ENCODE measurements at regions not wholly inside any gene's neighbourhood (a gene's known extent, or its start where the extent isn't known, plus 50 kb on each side); places are given as distances from the start of the nearest gene placed in this dataset.

GRCh38 chr9:87213948-87214347 is 266.6 kb upstream of the GAS1 start:
- H3K27me3 ChIP-seq (ENCODE audit: control insufficient read depth in 1 of 2, insufficient read depth in 2 of 2, low read length in 2 of 2), result no peaks in the 10 kb centered on the region
- H3K4me1 ChIP-seq (ENCODE audit: control insufficient read depth in 2 of 2, insufficient read depth in 2 of 2, low read length in 1 of 2), result no peaks in the 10 kb centered on the region
- WGBS, 2 donors, result 84 to 89% methylated on average over 4 of the region's 4 CpGs
- no peak overlapping the region for H3K4me3 ChIP-seq (ENCODE audit: low read depth in 1 of 2, low read length in 2 of 2)
- H3K36me3 ChIP-seq (ENCODE audit: control insufficient read depth in 2 of 2, insufficient read depth in 2 of 2, low read length in 1 of 2), result no peaks in the 10 kb centered on the region
- H3K27ac ChIP-seq (ENCODE audit: low read depth in 2 of 2, low read length in 1 of 2), result no peak overlapping the region
- H3K9me3 ChIP-seq (ENCODE audit: control insufficient read depth in 2 of 2, insufficient read depth in 1 of 2, low read depth in 1 of 2, low read length in 1 of 2), result no peaks in the 10 kb centered on the region

DNA sequence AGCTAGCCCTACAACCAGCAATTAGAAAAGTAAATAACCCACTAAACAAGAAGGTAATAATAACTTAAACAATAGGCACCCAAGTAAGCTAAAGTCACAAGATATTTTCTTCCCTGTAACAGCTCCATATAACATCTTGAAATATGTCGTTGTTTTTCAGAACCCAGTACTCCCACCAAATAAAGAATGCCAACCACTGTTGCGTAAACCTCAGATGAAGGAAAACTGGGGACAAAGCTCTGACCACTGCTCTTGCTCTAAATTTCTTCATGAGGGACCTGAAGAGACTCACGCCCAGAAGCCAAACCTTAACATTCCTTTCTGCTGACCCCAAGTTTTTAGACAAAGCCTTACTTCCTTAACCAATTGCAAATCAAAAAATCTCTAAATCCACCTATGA is 267.7 kb upstream of the GAS1 start:
- H3K27ac ChIP-seq (ENCODE audit: low read depth in 2 of 2, low read length in 1 of 2), result no peak overlapping the region
- no peaks in the 10 kb centered on the region for H3K9me3 ChIP-seq (ENCODE audit: control insufficient read depth in 2 of 2, insufficient read depth in 1 of 2, low read depth in 1 of 2, low read length in 1 of 2)
- WGBS, 2 donors, result 93% methylated on average over 3 of the region's 3 CpGs
- H3K36me3 ChIP-seq (ENCODE audit: control insufficient read depth in 2 of 2, insufficient read depth in 2 of 2, low read length in 1 of 2), result no peaks in the 10 kb centered on the region
- no peaks in the 10 kb centered on the region for H3K4me1 ChIP-seq (ENCODE audit: control insufficient read depth in 2 of 2, insufficient read depth in 2 of 2, low read length in 1 of 2)
- H3K4me3 ChIP-seq (ENCODE audit: low read depth in 1 of 2, low read length in 2 of 2), result no peak overlapping the region
- no peaks in the 10 kb centered on the region for H3K27me3 ChIP-seq (ENCODE audit: control insufficient read depth in 1 of 2, insufficient read depth in 2 of 2, low read length in 2 of 2)

- Histone ChIP-seq H3K36me3 (ENCODE audit: control insufficient read depth in 2 of 2, insufficient read depth in 2 of 2, low read length in 1 of 2) (no peaks in the 10 kb centered on the region), H3K4me1 (ENCODE audit: control insufficient read depth in 2 of 2, insufficient read depth in 2 of 2, low read length in 1 of 2) (no peaks in the 10 kb centered on the region), H3K27ac (ENCODE audit: low read depth in 2 of 2, low read length in 1 of 2) (no peak overlapping the region), H3K27me3 (ENCODE audit: control insufficient read depth in 1 of 2, insufficient read depth in 2 of 2, low read length in 2 of 2) (no peaks in the 10 kb centered on the region), H3K4me3 (ENCODE audit: low read depth in 1 of 2, low read length in 2 of 2) (no peak overlapping the region), H3K9me3 (ENCODE audit: control insufficient read depth in 2 of 2, insufficient read depth in 1 of 2, low read depth in 1 of 2, low read length in 1 of 2) (no peaks in the 10 kb centered on the region)
- 80 to 84% methylated on average over 4 of the region's 4 CpGs for WGBS, 2 donors
These were observed 268.7 kb upstream of the GAS1 start for GRCh38 chr9:87216036-87216435.

DNA sequence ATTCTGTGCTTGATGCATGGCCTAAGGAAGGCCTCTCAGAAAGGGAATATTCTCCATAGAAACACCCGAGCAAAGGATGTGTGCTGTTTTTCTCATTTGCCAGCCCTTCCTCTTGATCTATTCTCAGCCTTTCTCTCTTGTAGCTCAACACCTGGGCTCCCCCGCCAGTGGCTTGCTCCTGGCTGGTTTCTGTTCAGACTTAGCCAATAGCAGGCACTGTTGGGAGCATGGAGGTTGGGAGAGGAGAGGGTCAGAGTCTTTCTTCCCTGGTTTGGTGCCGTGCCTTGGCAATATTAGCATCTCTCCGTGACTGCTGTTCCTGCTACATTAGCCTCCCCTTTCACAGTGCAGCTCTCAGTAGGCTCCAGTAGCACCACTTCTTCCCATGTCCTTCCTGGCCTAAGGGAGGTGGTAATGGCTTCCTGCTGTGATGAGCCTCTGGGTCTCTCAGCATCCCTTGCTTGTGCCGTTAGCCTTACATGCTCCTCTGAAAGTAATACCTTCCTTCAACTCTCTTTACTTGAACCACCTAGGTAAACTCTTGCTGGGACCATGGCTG is 269.7 kb upstream of the GAS1 start:
- no peaks in the 10 kb centered on the region for H3K27me3 ChIP-seq (ENCODE audit: control insufficient read depth in 1 of 2, insufficient read depth in 2 of 2, low read length in 2 of 2)
- no peaks in the 10 kb centered on the region for H3K4me1 ChIP-seq (ENCODE audit: control insufficient read depth in 2 of 2, insufficient read depth in 2 of 2, low read length in 1 of 2)
- 75 to 87% methylated on average over 5 of the region's 5 CpGs for WGBS, 2 donors
- no peak overlapping the region for H3K4me3 ChIP-seq (ENCODE audit: low read depth in 1 of 2, low read length in 2 of 2)
- H3K27ac ChIP-seq (ENCODE audit: low read depth in 2 of 2, low read length in 1 of 2), result no peak overlapping the region
- no peaks in the 10 kb centered on the region for H3K9me3 ChIP-seq (ENCODE audit: control insufficient read depth in 2 of 2, insufficient read depth in 1 of 2, low read depth in 1 of 2, low read length in 1 of 2)
- no peaks in the 10 kb centered on the region for H3K36me3 ChIP-seq (ENCODE audit: control insufficient read depth in 2 of 2, insufficient read depth in 2 of 2, low read length in 1 of 2)

DNA sequence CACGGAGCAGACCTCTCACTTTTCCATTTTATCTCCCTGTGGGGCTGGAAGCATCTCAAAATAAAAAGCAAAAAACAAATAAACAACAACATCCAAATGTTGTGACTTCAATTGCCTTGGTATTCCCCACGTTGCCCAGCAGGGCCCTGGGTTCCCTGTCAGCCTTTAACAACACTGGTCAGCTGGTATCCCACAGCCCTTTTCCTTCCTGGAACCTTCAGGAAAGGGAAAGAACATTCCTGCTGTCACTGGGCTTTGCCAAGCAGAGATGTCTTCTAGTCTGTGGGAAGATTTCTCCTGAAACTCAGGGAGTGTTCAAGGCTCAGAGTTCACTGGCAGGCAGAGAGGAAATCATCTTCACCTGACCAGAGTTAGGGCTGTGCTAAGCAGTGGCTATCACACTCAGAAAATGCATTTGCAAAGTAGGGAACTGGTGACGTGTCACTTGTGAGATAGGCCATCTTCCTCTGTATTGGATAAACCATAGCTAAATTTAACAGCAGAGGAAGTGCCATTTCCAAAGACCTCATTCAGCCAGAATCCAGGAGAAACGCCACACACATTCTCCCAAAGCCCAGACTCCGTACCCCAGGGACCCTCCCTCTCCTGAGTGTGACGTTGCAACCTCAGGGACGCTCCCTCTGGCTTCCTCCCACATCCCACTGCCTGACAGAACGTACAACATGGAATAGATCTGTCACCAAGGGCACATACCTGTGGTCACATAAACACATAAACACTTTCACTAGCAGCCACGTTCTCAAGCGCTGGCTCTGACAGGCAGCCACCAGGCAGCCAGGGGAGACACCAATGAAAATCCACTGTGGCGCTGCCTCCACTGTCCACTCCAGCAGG is 274.0 kb upstream of the DAPK1 start:
- Histone ChIP-seq H3K9me3 (ENCODE audit: control insufficient read depth in 2 of 2, insufficient read depth in 1 of 2, low read depth in 1 of 2, low read length in 1 of 2) (no peaks in the 10 kb centered on the region), H3K4me1 (ENCODE audit: control insufficient read depth in 2 of 2, insufficient read depth in 2 of 2, low read length in 1 of 2) (no peaks in the 10 kb centered on the region), H3K4me3 (ENCODE audit: low read depth in 1 of 2, low read length in 2 of 2) (no peak overlapping the region), H3K27me3 (ENCODE audit: control insufficient read depth in 1 of 2, insufficient read depth in 2 of 2, low read length in 2 of 2) (no peaks in the 10 kb centered on the region), H3K36me3 (ENCODE audit: control insufficient read depth in 2 of 2, insufficient read depth in 2 of 2, low read length in 1 of 2) (no peaks in the 10 kb centered on the region), H3K27ac (ENCODE audit: low read depth in 2 of 2, low read length in 1 of 2) (no peak overlapping the region)
- 58 to 61% methylated on average over 11 of the region's 11 CpGs for WGBS, 2 donors

DNA sequence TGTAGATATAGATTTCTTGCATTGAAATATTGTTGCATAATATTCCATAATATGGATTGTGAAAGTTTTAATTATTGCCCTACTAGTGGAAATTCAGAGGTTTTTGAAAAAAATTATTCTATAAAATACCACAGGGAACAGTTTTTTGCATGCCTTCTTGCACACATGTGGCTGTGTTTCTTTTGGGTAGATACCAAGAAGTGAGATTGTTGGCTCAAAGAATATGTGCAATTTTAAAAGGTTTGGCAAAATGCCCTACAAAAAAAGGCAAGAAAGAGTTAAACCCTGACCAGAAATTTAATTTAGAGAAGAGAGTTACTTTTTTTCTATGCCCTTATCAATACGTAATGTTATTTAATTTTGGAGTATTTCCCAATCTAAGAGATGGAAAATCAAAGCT is 270.8 kb upstream of the DAPK1 start:
- 76 to 87% methylated on average over 1 of the region's 1 CpG for WGBS, 2 donors
- no peaks in the 10 kb centered on the region for H3K27me3 ChIP-seq (ENCODE audit: control insufficient read depth in 1 of 2, insufficient read depth in 2 of 2, low read length in 2 of 2)
- no peaks in the 10 kb centered on the region for H3K4me1 ChIP-seq (ENCODE audit: control insufficient read depth in 2 of 2, insufficient read depth in 2 of 2, low read length in 1 of 2)
- H3K4me3 ChIP-seq (ENCODE audit: low read depth in 1 of 2, low read length in 2 of 2), result no peak overlapping the region
- no peak overlapping the region for H3K27ac ChIP-seq (ENCODE audit: low read depth in 2 of 2, low read length in 1 of 2)
- H3K36me3 ChIP-seq (ENCODE audit: control insufficient read depth in 2 of 2, insufficient read depth in 2 of 2, low read length in 1 of 2), result no peaks in the 10 kb centered on the region
- no peaks in the 10 kb centered on the region for H3K9me3 ChIP-seq (ENCODE audit: control insufficient read depth in 2 of 2, insufficient read depth in 1 of 2, low read depth in 1 of 2, low read length in 1 of 2)

DNA sequence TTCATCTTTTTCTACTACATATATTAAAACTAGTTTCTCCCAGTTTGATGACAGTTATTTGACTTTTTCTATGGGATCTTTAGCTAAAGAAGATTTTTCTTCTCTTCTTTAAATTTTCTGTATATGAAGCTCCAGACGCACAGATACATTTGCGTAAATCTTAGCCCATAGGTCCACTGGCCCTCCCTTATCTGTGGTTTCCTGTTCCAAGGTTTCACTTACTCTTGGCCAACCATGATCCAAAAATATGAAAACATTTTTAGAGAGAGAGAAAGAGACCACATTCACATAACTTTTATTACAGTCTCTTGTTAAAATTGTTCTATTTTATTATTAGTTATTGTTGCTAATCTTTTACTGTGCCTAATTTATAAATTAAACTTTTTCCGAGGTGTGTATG is 270.2 kb upstream of the DAPK1 start:
- Histone ChIP-seq H3K4me1 (ENCODE audit: control insufficient read depth in 2 of 2, insufficient read depth in 2 of 2, low read length in 1 of 2) (no peaks in the 10 kb centered on the region), H3K9me3 (ENCODE audit: control insufficient read depth in 2 of 2, insufficient read depth in 1 of 2, low read depth in 1 of 2, low read length in 1 of 2) (no peaks in the 10 kb centered on the region), H3K27ac (ENCODE audit: low read depth in 2 of 2, low read length in 1 of 2) (no peak overlapping the region), H3K27me3 (ENCODE audit: control insufficient read depth in 1 of 2, insufficient read depth in 2 of 2, low read length in 2 of 2) (no peaks in the 10 kb centered on the region), H3K36me3 (ENCODE audit: control insufficient read depth in 2 of 2, insufficient read depth in 2 of 2, low read length in 1 of 2) (no peaks in the 10 kb centered on the region), H3K4me3 (ENCODE audit: low read depth in 1 of 2, low read length in 2 of 2) (no peak overlapping the region)
- WGBS, 2 donors, result 89% methylated on average over 3 of the region's 3 CpGs

DNA sequence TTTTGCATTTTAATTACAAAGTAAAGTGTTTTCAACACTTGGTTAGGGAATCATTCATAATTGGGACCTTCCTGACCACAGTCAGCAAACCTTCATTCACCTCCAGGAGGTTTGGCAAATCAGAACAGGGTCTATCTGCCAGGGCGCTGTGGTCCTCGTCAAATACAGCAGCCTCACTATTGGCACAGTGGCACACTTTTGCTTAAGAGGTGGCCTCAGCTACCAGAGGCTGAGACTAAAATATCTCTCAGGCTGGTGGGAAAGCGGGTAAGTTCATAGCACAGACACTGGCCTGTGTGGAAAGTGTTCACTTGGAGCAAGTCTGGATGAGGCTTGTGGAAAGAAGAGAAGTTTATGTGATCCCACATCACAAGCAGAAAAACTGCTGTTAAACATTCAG is 268.6 kb upstream of the DAPK1 start:
- Histone ChIP-seq H3K9me3 (ENCODE audit: control insufficient read depth in 2 of 2, insufficient read depth in 1 of 2, low read depth in 1 of 2, low read length in 1 of 2) (no peaks in the 10 kb centered on the region), H3K36me3 (ENCODE audit: control insufficient read depth in 2 of 2, insufficient read depth in 2 of 2, low read length in 1 of 2) (no peaks in the 10 kb centered on the region), H3K27me3 (ENCODE audit: control insufficient read depth in 1 of 2, insufficient read depth in 2 of 2, low read length in 2 of 2) (no peaks in the 10 kb centered on the region), H3K4me3 (ENCODE audit: low read depth in 1 of 2, low read length in 2 of 2) (no peak overlapping the region), H3K27ac (ENCODE audit: low read depth in 2 of 2, low read length in 1 of 2) (no peak overlapping the region), H3K4me1 (ENCODE audit: control insufficient read depth in 2 of 2, insufficient read depth in 2 of 2, low read length in 1 of 2) (no peaks in the 10 kb centered on the region)
- WGBS, 2 donors, result 80 to 91% methylated on average over 3 of the region's 3 CpGs

- no peaks in the 10 kb centered on the region for H3K27me3 ChIP-seq (ENCODE audit: control insufficient read depth in 1 of 2, insufficient read depth in 2 of 2, low read length in 2 of 2)
- WGBS, 2 donors, result 75 to 88% methylated on average over 3 of the region's 3 CpGs
- no peaks in the 10 kb centered on the region for H3K9me3 ChIP-seq (ENCODE audit: control insufficient read depth in 2 of 2, insufficient read depth in 1 of 2, low read depth in 1 of 2, low read length in 1 of 2)
- H3K27ac ChIP-seq (ENCODE audit: low read depth in 2 of 2, low read length in 1 of 2), result no peak overlapping the region
- H3K4me1 ChIP-seq (ENCODE audit: control insufficient read depth in 2 of 2, insufficient read depth in 2 of 2, low read length in 1 of 2), result no peaks in the 10 kb centered on the region
- no peaks in the 10 kb centered on the region for H3K36me3 ChIP-seq (ENCODE audit: control insufficient read depth in 2 of 2, insufficient read depth in 2 of 2, low read length in 1 of 2)
- H3K4me3 ChIP-seq (ENCODE audit: low read depth in 1 of 2, low read length in 2 of 2), result no peak overlapping the region
These were observed 264.2 kb upstream of the DAPK1 start for GRCh38 chr9:87233431-87233830.

DNA sequence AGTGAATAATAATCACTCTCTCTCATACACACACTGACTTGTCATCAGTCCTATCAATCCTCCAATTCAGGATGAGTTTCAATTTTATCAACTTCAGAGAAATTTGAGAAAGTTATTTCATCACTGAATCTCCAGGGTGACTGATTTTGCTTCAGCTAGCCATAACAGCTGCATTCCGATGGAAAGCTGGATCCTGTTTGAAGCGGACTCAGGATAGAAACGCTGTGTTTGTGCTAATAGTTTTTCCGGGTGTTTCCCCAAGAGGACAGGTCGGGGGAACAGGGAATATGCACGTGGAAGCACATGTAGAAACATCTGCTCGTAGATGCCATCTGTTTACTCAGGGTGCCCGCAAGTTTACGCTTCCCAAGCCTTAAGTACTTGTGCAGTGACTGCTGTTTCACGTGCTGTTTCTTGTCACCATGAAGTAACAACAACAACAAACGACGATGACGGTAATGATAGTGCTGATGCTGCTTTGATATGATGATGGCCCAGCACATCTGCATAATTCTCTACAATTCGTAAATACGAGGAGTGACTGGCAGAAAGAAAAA is 263.7 kb upstream of the DAPK1 start:
- H3K27ac ChIP-seq (ENCODE audit: low read depth in 2 of 2, low read length in 1 of 2), result no peak overlapping the region
- H3K4me1 ChIP-seq (ENCODE audit: control insufficient read depth in 2 of 2, insufficient read depth in 2 of 2, low read length in 1 of 2), result no peaks in the 10 kb centered on the region
- H3K36me3 ChIP-seq (ENCODE audit: control insufficient read depth in 2 of 2, insufficient read depth in 2 of 2, low read length in 1 of 2), result no peaks in the 10 kb centered on the region
- no peaks in the 10 kb centered on the region for H3K9me3 ChIP-seq (ENCODE audit: control insufficient read depth in 2 of 2, insufficient read depth in 1 of 2, low read depth in 1 of 2, low read length in 1 of 2)
- 80 to 84% methylated on average over 15 of the region's 15 CpGs for WGBS, 2 donors
- H3K4me3 ChIP-seq (ENCODE audit: low read depth in 1 of 2, low read length in 2 of 2), result no peak overlapping the region
- no peaks in the 10 kb centered on the region for H3K27me3 ChIP-seq (ENCODE audit: control insufficient read depth in 1 of 2, insufficient read depth in 2 of 2, low read length in 2 of 2)
